Right atrium auricular region (tissue), 2 donors: ENCODE measurements at regions not wholly inside any gene's neighbourhood (a gene's known extent, or its start where the extent isn't known, plus 50 kb on each side); places are given as distances from the start of the nearest gene placed in this dataset.

Experiments used
- DNase-seq: peaks from one replicate; pipeline ENCODE4 v3.0.0-alpha.2; 2019; ENCODE audit warnings: low spot score
- H3K27ac ChIP-seq, 2 donors: fragments of 200-600 bp; sonication (generic); 1 replicate in 1 of 2; 2 replicates in 1 of 2; pipeline ENCODE4 v1.5.1; 2016 to 2019
- H3K27me3 ChIP-seq, 2 donors: fragments of 200-600 bp; sonication (generic); one replicate each; pipeline versions ENCODE4 v1.5.1 to v1.6.0; 2017 to 2019
- H3K36me3 ChIP-seq: fragments of 200-600 bp; sonication (generic); one replicate; pipeline ENCODE4 v1.5.1; 2016
- H3K4me1 ChIP-seq, 2 donors: fragments of 200-600 bp; sonication (generic); one replicate each; pipeline versions ENCODE4 v1.5.1 to v1.6.0; 2017 to 2019
- H3K4me3 ChIP-seq, 2 donors: fragments of 200-600 bp; sonication (generic); 1 replicate in 1 of 2; 2 replicates in 1 of 2; pipeline ENCODE4 v1.5.1; 2017 to 2019; ENCODE audit warnings: mild to moderate bottlenecking in 1 of 2, moderate library complexity in 1 of 2
- H3K9me3 ChIP-seq, 2 donors: fragments of 200-600 bp; sonication (generic); one replicate each; pipeline ENCODE4 v1.5.1; 2019
- CTCF ChIP-seq, 2 donors: fragments of 200-600 bp; sonication (generic); IDR thresholded peaks; one replicate each; pipeline ENCODE4 v1.5.1; 2019; ENCODE audit warnings: antibody characterized with exemption in 2 of 2

- DNase-seq, result no peak
- no peaks in the 10 kb centered on the region for H3K4me1 ChIP-seq
- TF ChIP-seq CTCF (IDR thresholded peaks at IDR 0.05), result peak; percentile 30 to 65
- H3K27me3 ChIP-seq, result no peaks in the 10 kb centered on the region
- H3K36me3 ChIP-seq, result no peaks in the 10 kb centered on the region
- no peaks in the 10 kb centered on the region for H3K9me3 ChIP-seq
- no peak overlapping the region for H3K27ac ChIP-seq
- no peak overlapping the region for H3K4me3 ChIP-seq
These were observed 113.7 kb downstream of the RFC3 start for GRCh38 chr13:33931397-33932311.

GRCh38 chr13:33932769-33933406, 114.9 kb downstream of the RFC3 start:
- no peaks in the 10 kb centered on the region for H3K4me1 ChIP-seq
- H3K27ac ChIP-seq, result no peak overlapping the region
- DNase-seq, result no peak
- TF ChIP-seq CTCF (IDR thresholded peaks at IDR 0.05), result no peak
- H3K27me3 ChIP-seq, result no peaks in the 10 kb centered on the region
- H3K4me3 ChIP-seq, result no peak overlapping the region
- no peaks in the 10 kb centered on the region for H3K36me3 ChIP-seq
- H3K9me3 ChIP-seq, result no peaks in the 10 kb centered on the region

DNA sequence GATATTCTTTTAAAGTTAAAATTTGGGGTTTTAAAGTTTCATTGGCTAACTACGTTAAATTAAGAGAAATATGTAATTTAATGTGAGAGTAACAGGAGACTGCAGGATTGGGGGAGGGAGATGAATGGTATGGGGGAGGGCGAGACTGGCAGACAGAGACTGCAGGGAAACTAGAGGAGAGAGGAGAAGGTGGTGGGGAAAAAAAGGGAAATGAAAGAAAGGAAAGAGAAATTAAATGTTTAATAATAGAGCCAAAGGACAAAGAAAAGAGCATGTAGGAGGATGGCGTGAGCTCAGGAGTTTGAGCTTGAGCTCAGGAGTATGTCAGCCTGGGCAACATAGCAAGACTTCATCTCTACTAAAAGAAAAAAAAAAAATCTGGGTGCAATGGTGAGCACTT, 115.9 kb downstream of the RFC3 start:
- no peak overlapping the region for H3K4me3 ChIP-seq
- H3K36me3 ChIP-seq, result no peaks in the 10 kb centered on the region
- H3K9me3 ChIP-seq, result no peaks in the 10 kb centered on the region
- no peaks in the 10 kb centered on the region for H3K27me3 ChIP-seq
- no peak for TF ChIP-seq CTCF (IDR thresholded peaks at IDR 0.05)
- no peaks in the 10 kb centered on the region for H3K4me1 ChIP-seq
- no peak for DNase-seq
- no peak overlapping the region for H3K27ac ChIP-seq

GRCh38 chr13:33934343-33934742, 116.4 kb downstream of the RFC3 start:
- TF ChIP-seq CTCF (IDR thresholded peaks at IDR 0.05), result no peak
- Histone ChIP-seq H3K9me3 (no peaks in the 10 kb centered on the region), H3K36me3 (no peaks in the 10 kb centered on the region), H3K27me3 (no peaks in the 10 kb centered on the region), H3K27ac (no peak overlapping the region), H3K4me3 (no peak overlapping the region), H3K4me1 (no peaks in the 10 kb centered on the region)
- no peak for DNase-seq

DNA sequence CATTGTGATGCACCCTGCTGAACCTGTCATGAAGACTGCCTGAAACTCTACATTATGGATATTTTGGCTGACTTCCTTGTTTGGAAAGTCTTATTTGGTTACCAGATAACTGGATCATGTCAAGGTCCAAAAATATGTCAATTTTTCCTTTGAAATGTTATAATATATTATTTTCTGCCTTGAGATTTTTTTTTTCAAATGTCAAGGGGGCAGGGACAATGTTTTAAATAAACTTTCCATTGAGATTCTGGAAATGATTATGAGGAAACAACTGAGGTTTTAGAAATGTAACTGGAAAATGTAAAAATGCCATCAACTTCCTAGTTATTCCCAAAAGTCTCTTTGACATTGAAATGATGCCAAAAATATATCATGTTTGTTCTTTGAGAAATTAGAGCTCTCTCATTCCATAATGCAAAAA, 117.0 kb downstream of the RFC3 start:
- no peak for TF ChIP-seq CTCF (IDR thresholded peaks at IDR 0.05)

More for the DNA sequence above, 117.0 kb downstream of the RFC3 start:
- no peaks in the 10 kb centered on the region for H3K27me3 ChIP-seq
- H3K27ac ChIP-seq, result no peak overlapping the region
- no peaks in the 10 kb centered on the region for H3K4me1 ChIP-seq
- H3K4me3 ChIP-seq, result no peak overlapping the region
- no peaks in the 10 kb centered on the region for H3K9me3 ChIP-seq
- DNase-seq, result no peak
- no peaks in the 10 kb centered on the region for H3K36me3 ChIP-seq
